Rectal smooth muscle tissue (tissue), 1 donor: ENCODE measurements at regions not wholly inside any gene's neighbourhood (a gene's known extent, or its start where the extent isn't known, plus 50 kb on each side); places are given as distances from the start of the nearest gene placed in this dataset.

Source experiments
- H3K27ac ChIP-seq: one replicate; pipeline ENCODE4 v1.7.0; 2013; ENCODE audit warnings: low read depth, low read length, inconsistent platforms
- H3K27me3 ChIP-seq: one replicate; pipeline ENCODE4 v1.7.0; 2013; ENCODE audit warnings: low read length; ENCODE audit not compliant: control insufficient read depth, insufficient read depth
- H3K36me3 ChIP-seq: one replicate; pipeline ENCODE4 v1.7.0; 2013; ENCODE audit warnings: low read length; ENCODE audit not compliant: control insufficient read depth, insufficient read depth
- H3K4me1 ChIP-seq: one replicate; pipeline ENCODE4 v1.7.0; 2013; ENCODE audit warnings: low read length; ENCODE audit not compliant: control insufficient read depth, insufficient read depth
- H3K4me3 ChIP-seq: one replicate; pipeline ENCODE4 v1.7.0; 2013; ENCODE audit warnings: low read length
- H3K9ac ChIP-seq: one replicate; pipeline ENCODE4 v1.7.0; 2013; ENCODE audit warnings: low read length

DNA sequence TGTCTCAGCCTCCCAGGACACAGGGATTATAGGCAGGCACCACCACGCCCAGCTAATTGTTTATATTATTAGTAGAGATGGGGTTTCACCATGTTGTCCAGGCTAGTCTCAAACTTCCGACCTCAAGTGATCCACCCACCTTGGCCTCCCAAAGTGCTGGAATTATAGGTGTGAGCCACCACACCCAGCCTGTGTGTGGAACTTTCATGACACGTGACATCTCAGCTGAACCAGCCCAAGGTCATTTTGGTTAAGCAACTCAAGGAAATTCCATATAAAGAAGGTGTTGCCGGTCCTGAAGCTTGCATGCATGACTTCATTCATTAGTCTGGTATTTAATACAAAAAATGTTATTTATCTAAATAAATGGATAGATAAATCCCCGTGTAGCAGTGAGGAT is 145.5 kb downstream of the AXIN2 start:
- Histone ChIP-seq H3K9ac (no peak overlapping the region), H3K4me1 (no peaks in the 10 kb centered on the region), H3K27ac (no peak overlapping the region), H3K36me3 (no peaks in the 10 kb centered on the region), H3K4me3 (no peak overlapping the region), H3K27me3 (no peaks in the 10 kb centered on the region)

DNA sequence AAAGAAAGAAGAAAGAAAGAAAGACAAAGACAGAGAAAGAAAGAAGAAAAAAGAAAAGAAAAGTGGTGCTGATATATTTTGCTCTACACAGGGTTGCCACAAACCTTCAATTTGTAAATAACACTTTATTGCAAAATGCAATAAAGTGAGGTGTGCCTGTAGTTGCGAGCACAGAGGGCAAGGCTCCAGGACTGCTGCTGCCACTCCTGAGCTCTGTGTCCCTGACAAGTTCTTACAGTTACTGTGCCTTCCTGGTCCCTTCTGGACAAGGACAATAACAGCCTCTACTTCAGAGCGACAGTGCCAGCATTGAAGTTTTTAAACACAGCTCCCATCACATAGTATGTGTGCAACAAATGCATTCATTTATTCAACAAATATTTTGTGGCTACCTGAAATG is 148.1 kb downstream of the AXIN2 start:
- no peaks in the 10 kb centered on the region for H3K4me1 ChIP-seq
- H3K4me3 ChIP-seq = no peak overlapping the region
- no peak overlapping the region for H3K9ac ChIP-seq
- H3K36me3 ChIP-seq = no peaks in the 10 kb centered on the region
- no peak overlapping the region for H3K27ac ChIP-seq
- H3K27me3 ChIP-seq = no peaks in the 10 kb centered on the region

DNA sequence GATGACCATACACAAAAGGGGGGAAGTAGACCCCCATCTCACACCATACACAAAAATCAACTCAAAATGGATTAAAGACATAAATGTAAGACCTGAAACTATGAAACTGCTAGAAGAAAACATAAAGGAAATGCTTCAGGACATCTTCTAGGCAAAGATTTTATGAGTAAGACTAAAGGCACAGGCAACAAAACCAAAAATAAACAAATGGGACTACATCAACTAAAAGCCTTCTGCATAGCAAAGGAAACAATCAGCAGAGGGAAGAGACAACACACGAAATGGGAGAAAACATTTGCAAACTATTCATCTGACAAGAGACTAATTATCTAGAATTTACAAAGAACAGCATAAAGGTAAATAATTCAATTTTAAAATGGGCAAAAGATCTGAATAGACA is 152.1 kb downstream of the AXIN2 start:
- Histone ChIP-seq H3K4me1 (no peaks in the 10 kb centered on the region), H3K36me3 (no peaks in the 10 kb centered on the region), H3K27me3 (no peaks in the 10 kb centered on the region), H3K27ac (no peak overlapping the region), H3K4me3 (no peak overlapping the region), H3K9ac (no peak overlapping the region)

DNA sequence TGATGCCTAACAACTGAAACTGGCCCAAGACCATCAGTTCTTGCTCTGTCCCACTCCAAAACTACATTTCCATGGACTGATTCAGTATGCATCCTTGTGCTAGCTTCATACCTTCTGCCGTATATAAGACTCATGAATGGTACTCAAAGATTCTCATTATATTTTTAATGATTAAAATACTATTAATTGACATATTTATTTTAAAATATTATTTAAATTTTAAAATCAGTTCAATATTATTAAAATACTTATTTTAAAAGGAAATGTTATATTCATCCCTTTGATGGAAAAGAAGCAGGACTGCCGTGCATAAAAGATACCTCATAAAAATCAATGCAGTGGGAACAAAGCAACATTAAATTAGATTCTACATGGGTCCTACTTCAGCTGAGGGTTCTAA is 153.4 kb downstream of the AXIN2 start:
- Histone ChIP-seq H3K4me1 (no peaks in the 10 kb centered on the region), H3K36me3 (no peaks in the 10 kb centered on the region), H3K27ac (no peak overlapping the region), H3K27me3 (no peaks in the 10 kb centered on the region), H3K4me3 (no peak overlapping the region), H3K9ac (no peak overlapping the region)

DNA sequence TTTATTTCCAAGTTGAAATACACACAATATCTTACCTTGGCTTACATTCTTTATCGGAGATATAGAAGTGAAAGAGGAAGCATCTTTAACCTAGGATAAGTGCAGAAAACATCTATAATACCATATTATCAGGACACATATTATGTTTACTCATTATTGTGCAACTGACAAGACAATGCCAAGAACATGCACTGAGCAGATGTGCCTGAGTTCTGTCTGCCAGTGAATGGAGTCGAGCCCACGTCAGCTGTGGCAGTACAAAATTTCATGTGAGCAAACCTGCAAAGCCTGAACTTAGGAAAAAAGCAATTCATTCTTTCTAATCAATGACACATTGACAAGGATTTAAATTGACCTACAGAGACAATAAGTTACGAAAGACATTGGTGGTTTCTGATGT is 154.4 kb downstream of the AXIN2 start:
- Histone ChIP-seq H3K4me1 (no peaks in the 10 kb centered on the region), H3K36me3 (no peaks in the 10 kb centered on the region), H3K9ac (no peak overlapping the region), H3K27ac (no peak overlapping the region), H3K4me3 (no peak overlapping the region), H3K27me3 (no peaks in the 10 kb centered on the region)

DNA sequence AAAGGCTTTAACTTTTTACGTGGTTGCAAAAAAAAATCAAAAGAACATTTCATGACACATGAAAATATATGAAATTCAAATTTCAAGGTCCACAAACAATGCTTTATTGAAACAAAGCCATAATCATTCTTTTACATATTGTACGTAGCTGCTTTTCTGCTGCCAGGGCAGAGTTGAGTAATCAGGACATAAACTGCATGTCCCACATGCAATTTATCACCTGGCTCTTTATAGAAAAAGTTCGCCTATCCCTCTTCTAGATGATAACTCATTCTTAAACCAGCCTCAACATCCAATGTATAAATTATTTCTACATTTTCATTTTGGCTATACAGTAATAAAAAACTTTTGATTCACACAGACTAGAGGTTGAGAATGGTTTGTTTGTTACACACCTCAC is 154.9 kb downstream of the AXIN2 start:
- Histone ChIP-seq H3K27me3 (no peaks in the 10 kb centered on the region), H3K9ac (no peak overlapping the region), H3K36me3 (no peaks in the 10 kb centered on the region), H3K27ac (no peak overlapping the region), H3K4me3 (no peak overlapping the region), H3K4me1 (no peaks in the 10 kb centered on the region)

DNA sequence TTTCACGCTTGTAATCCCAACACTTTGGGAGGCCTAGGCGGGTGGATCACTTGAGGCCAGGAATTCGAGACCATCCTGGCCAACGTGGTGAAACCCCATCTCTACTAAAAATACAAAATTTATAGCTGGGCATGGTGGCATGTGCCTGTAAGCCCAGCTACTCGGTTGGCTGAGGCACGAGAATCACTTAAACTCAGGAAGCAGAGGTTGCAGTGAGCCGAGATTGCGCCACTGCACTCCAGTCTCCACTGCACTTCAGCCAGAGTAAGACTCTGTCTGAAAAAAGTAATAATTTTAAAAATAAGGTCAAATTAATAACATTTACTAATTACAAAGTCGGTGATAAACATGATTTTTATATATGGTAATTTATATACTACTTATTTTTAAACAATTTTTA is 155.9 kb downstream of the AXIN2 start:
- Histone ChIP-seq H3K27me3 (no peaks in the 10 kb centered on the region), H3K27ac (no peak overlapping the region), H3K9ac (no peak overlapping the region), H3K36me3 (no peaks in the 10 kb centered on the region), H3K4me1 (no peaks in the 10 kb centered on the region), H3K4me3 (no peak overlapping the region)

DNA sequence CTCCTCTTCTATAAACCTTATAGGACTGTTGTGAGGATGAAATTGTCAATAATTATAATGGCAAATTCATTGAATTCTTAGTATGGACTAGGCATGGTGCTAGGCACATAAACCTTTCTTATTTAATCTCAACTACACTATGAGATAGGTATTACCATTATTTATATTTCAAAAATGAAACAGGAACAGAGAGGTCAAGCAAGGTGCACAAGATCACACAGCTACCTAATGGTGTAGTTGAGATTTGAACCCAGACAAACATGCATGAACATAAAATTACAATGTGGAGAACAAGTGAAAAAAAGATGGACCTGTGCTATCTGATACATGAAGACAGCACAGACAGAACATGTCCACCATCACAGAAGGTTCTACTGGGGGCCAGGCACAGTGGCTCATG is 156.7 kb downstream of the AXIN2 start:
- H3K4me3 ChIP-seq = no peak overlapping the region
- H3K27ac ChIP-seq = no peak overlapping the region
- no peak overlapping the region for H3K9ac ChIP-seq
- H3K36me3 ChIP-seq = no peaks in the 10 kb centered on the region
- H3K27me3 ChIP-seq = no peaks in the 10 kb centered on the region
- no peaks in the 10 kb centered on the region for H3K4me1 ChIP-seq

DNA sequence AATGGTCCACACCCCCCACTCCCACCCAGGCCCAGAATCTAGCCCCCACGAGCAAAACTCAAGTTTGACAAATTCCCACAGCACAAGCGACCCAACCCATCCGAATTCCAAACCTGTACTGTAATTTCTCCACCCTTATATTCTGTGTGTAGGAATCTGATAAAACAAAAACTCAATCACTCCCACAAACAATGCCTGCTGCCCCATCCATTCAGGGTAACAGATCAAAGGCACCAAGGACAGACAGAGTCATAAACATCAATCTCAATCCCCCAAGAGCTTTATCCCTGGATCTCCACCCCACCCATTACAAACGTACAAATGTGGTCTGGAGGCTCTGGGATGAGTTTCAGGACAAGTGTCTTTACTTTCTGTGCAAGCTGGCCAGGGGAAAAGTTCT is 157.8 kb downstream of the AXIN2 start:
- Histone ChIP-seq H3K4me3 (no peak overlapping the region), H3K27me3 (no peaks in the 10 kb centered on the region), H3K4me1 (no peaks in the 10 kb centered on the region), H3K9ac (no peak overlapping the region), H3K36me3 (no peaks in the 10 kb centered on the region), H3K27ac (no peak overlapping the region)

DNA sequence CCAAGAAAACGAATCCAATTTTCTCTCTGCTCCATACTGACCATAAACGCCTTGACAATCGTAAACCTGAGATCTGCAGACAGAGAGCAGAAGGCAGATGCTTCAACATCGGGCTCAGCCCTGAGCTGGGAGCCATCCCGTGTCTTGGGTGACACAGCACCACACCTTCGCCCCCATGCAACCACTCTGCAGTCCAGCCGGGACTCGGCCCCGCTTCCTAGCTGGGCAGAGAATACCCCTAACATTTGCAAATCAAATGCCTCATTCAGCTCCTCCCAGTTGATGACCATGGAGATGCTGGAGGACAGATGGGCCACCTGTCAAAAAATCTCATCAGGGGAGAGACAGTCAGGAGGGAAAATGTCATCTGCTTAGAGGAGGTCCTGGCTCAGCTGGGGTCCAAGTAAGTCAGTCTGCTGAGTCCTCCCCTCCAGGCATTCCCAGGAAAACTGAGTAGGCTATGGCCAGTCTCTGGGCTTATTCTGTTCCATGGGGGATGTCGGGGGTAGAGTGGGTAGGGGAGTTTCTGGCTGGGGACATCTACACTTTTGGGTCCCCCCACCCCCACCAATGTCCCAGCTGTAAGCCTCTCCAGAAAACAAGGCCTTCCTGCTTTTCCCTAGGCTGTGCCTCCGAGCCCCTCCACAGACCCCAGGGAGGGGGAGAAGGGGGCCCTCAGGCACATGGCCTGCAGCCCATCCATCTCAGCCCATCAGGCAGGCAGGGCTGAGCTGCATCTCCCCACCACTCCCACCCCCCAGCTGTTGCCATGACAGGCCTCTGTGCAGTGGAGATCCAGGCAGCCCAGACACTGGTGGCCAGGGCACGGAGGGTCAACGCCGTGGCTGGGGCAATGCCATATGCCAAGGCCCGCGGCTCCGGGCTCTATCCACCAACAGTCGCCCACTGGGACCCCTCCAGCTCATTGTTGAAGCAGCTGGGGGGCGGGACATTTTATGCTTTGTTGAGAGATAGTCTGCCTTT is 158.6 kb downstream of the AXIN2 start:
- Histone ChIP-seq H3K27ac (no peak overlapping the region), H3K4me1 (no peaks in the 10 kb centered on the region), H3K9ac (no peak overlapping the region)

DNA sequence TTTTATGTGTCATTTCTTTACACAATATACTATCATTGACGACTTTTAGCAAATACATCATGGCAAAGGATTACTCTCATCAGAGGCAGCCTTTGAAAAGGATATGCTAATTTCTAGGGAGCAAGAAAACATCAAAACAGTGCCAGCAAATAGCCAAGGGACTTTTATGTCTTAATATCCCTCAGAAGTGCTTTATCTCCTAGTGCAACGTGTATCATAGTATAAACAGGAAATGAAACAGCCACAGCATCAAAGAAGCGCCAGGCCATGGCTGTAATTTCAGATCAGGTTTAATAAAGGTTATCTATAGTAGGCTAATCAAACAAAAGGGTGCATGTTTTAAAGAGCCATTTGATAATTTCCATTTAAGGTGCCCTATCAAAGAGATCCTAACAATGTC is 159.9 kb downstream of the AXIN2 start:
- H3K4me1 ChIP-seq = no peaks in the 10 kb centered on the region
- H3K36me3 ChIP-seq = no peaks in the 10 kb centered on the region
- no peak overlapping the region for H3K4me3 ChIP-seq
- H3K27ac ChIP-seq = no peak overlapping the region
- H3K27me3 ChIP-seq = no peaks in the 10 kb centered on the region
- no peak overlapping the region for H3K9ac ChIP-seq

More for the DNA sequence above, 158.6 kb downstream of the AXIN2 start:
- Histone ChIP-seq H3K36me3 (no peaks in the 10 kb centered on the region), H3K27me3 (no peaks in the 10 kb centered on the region), H3K4me3 (no peak overlapping the region)

DNA sequence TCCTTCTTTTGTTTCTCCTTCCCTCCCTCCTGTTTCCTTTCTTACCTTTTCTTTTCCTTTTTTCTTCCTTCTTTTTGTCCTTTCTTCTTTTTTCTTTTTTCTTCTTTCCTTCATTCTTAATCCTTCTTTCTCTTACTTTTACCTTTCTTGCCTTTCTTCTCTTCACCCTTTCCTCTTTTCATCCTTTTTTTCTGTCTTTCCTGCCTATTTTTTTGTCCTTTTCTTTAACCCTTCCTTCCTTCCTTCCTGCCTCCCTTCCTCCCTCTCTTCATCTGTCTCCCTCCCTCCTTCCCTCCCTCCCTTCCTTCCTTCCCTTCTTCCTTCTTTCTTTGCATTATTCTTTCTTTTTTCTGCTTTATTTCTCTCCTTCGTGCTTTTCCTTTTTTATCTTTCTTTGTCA is 160.7 kb downstream of the AXIN2 start:
- Histone ChIP-seq H3K4me3 (no peak overlapping the region), H3K27me3 (no peaks in the 10 kb centered on the region), H3K4me1 (no peaks in the 10 kb centered on the region), H3K36me3 (no peaks in the 10 kb centered on the region), H3K27ac (no peak overlapping the region), H3K9ac (no peak overlapping the region)
